NT2/D1 (cell line): ENCODE measurements at regions not wholly inside any gene's neighbourhood (a gene's known extent, or its start where the extent isn't known, plus 50 kb on each side); places are given as distances from the start of the nearest gene placed in this dataset.

Experiments
- DNase-seq: peaks from one replicate; pipeline ENCODE4 v3.0.0-alpha.2; 2011; ENCODE audit warnings: low read depth, low spot score
- H3K27me3 ChIP-seq: 2 replicates; pipeline ENCODE4 v1.6.0; 2011; ENCODE audit warnings: mild to moderate bottlenecking; ENCODE audit not compliant: insufficient read length, insufficient read depth
- H3K36me3 ChIP-seq: 2 replicates; pipeline ENCODE4 v1.6.1; 2011; ENCODE audit warnings: mild to moderate bottlenecking, low read length, mixed read lengths; ENCODE audit not compliant: insufficient read depth, insufficient read length
- H3K4me1 ChIP-seq: 2 replicates; pipeline ENCODE4 v1.5.1; 2011; ENCODE audit not compliant: insufficient read depth, insufficient read length
- H3K4me3 ChIP-seq: 2 replicates; pipeline ENCODE4 v1.5.1; 2011; ENCODE audit warnings: low read depth; ENCODE audit not compliant: insufficient read length
- H3K9ac ChIP-seq: 2 replicates; pipeline ENCODE4 v1.6.0; 2011; ENCODE audit warnings: low read depth; ENCODE audit not compliant: insufficient read length
- H3K9me3 ChIP-seq: 2 replicates; pipeline ENCODE4 v1.5.1; 2011; ENCODE audit warnings: mild to moderate bottlenecking, low read length; ENCODE audit not compliant: insufficient read depth
- SUZ12 ChIP-seq: IDR thresholded peaks from 2 replicates; pipeline ENCODE4 v1.6.1; 2011; ENCODE audit not compliant: insufficient read length, insufficient read depth; ENCODE audit errors: extremely low read depth
- YY1 ChIP-seq: IDR thresholded peaks from 2 replicates; pipeline ENCODE4 v1.6.1; 2011; ENCODE audit not compliant: insufficient read length, insufficient read depth
- ZNF274 ChIP-seq: IDR thresholded peaks from 2 replicates; pipeline ENCODE4 v1.6.1; 2011; ENCODE audit warnings: mild to moderate bottlenecking, low read depth, low read length

GRCh38 chr7:124996778-124997177 lies 67.2 kb upstream of the POT1 start:
- no peaks in the 10 kb centered on the region for H3K36me3 ChIP-seq
- H3K9me3 ChIP-seq, result no peaks in the 10 kb centered on the region; the same call in 1 of the 2 replicates
- no peak overlapping the region for H3K4me3 ChIP-seq
- H3K4me1 ChIP-seq, result no peaks in the 10 kb centered on the region
- DNase-seq, result no peak
- H3K27me3 ChIP-seq, result no peaks in the 10 kb centered on the region
- H3K9ac ChIP-seq, result no peak overlapping the region
- TF ChIP-seq ZNF274 (no peak), YY1 (no peak), SUZ12 (no peak)

- Histone ChIP-seq H3K4me3 (no peak overlapping the region), H3K9ac (no peak overlapping the region), H3K9me3 (no peaks in the 10 kb centered on the region), H3K27me3 (no peaks in the 10 kb centered on the region), H3K4me1 (no peaks in the 10 kb centered on the region), H3K36me3 (no peaks in the 10 kb centered on the region)
- no peak for DNase-seq
- no peak for TF ChIP-seq ZNF274
Observed at GRCh38 chr7:124992851-124993562, 63.4 kb upstream of the POT1 start.

- Histone ChIP-seq H3K9me3 (no peaks in the 10 kb centered on the region), H3K4me1 (no peaks in the 10 kb centered on the region), H3K27me3 (no peaks in the 10 kb centered on the region), H3K4me3 (no peak overlapping the region), H3K9ac (no peak overlapping the region), H3K36me3 (no peaks in the 10 kb centered on the region)
- no peak for TF ChIP-seq YY1
- no peak for TF ChIP-seq ZNF274
- TF ChIP-seq SUZ12, result no peak
- DNase-seq, result no peak
Observed at GRCh38 chr7:124989911-124990310, 60.3 kb upstream of the POT1 start.
